ENCODE measurements at regions not wholly inside any gene's neighbourhood (a gene's known extent, or its start where the extent isn't known, plus 50 kb on each side); places are given as distances from the start of the nearest gene placed in this dataset.

GRCh38 chr2:58757971-58758370 is 516.8 kb upstream of the FANCL start:
- intact Hi-C loops (cut with micrococcal nuclease; ENCODE audit: unreplicated experiment) (no loop called here), in situ Hi-C loops (cut with MboI) (loop anchor here (25.0 kb wide), 1 partner anchor 1829 kb away; no protein-coding TSS in a partner anchor)
- Histone ChIP-seq H3K27ac (ENCODE audit: control insufficient read depth, insufficient read depth) (no peak overlapping the region), H3K4me2 (ENCODE audit: control insufficient read depth, insufficient read depth) (no peak overlapping the region), H2AFZ (ENCODE audit: control insufficient read depth, low read depth, low read length) (no peak overlapping the region), H3K27me3 (replicated peaks in 1 of 2; ENCODE audit: control insufficient read depth in 2 of 2, insufficient read depth in 2 of 2, low read length in 1 of 2) (no peaks in the 10 kb centered on the region; a peak in 1 of 4 replicates), H3K9me3 (replicated peaks; ENCODE audit: control insufficient read depth, insufficient read depth, low read length) (no peaks in the 10 kb centered on the region), H3K79me2 (ENCODE audit: control insufficient read depth, insufficient read depth, low read length) (no peaks in the 10 kb centered on the region), H3K4me3 (no peak overlapping the region), H3K36me3 (ENCODE audit: control insufficient read depth in 2 of 2, insufficient read depth in 2 of 2, low read length in 1 of 2) (no peaks in the 10 kb centered on the region), H3K9ac (ENCODE audit: control insufficient read depth, insufficient read depth, low read length) (no peak overlapping the region), H4K20me1 (ENCODE audit: control insufficient read depth, insufficient read depth) (no peaks in the 10 kb centered on the region), H3K4me1 (ENCODE audit: control insufficient read depth, insufficient read depth, low read length) (no peaks in the 10 kb centered on the region)
- peak; percentile 47 for ATAC-seq
- BruUV-seq (replicated peaks), result no TSS peak
- WGBS (ENCODE audit: insufficient coverage, insufficient replicate concordance, low lambda C conversion rate, missing lambda C conversion rate), result 17% methylated on average over 6 of the region's 6 CpGs
- TF ChIP-seq CBX5 (IDR thresholded peaks at IDR 0.05; ENCODE audit: low read depth) (no peak), KAT2A (conservative IDR thresholded peaks at IDR 0.05; ENCODE audit: control insufficient read depth, low read depth, low read length) (no peak), SUPT20H (IDR thresholded peaks at IDR 0.05; ENCODE audit: borderline replicate concordance, control insufficient read depth, low read depth, low read length) (no peak), IRF5 (IDR thresholded peaks at IDR 0.05; ENCODE audit: borderline replicate concordance) (no peak), IKZF2 (IDR thresholded peaks at IDR 0.05) (no peak), ZBTB11 (CRISPR knock-in tag; IDR thresholded peaks at IDR 0.05) (no peak), EZH2 (IDR thresholded peaks at IDR 0.05; ENCODE audit: borderline replicate concordance, control insufficient read depth, low read depth, low read length) (no peak), CHD1 (IDR thresholded peaks at IDR 0.05; ENCODE audit: low read depth, low read length) (no peak), PAX5 (IDR thresholded peaks at IDR 0.05; ENCODE audit: borderline replicate concordance, low read depth, low read length) (no peak), SMC3 (IDR thresholded peaks at IDR 0.05; ENCODE audit: borderline replicate concordance, low read length) (no peak), CHD2 (IDR thresholded peaks at IDR 0.05; ENCODE audit: borderline replicate concordance, low read depth, low read length) (no peak), ZNF207 (IDR thresholded peaks at IDR 0.05; ENCODE audit: borderline replicate concordance) (no peak), BRCA1 (IDR thresholded peaks at IDR 0.05; ENCODE audit: low read depth, low read length) (no peak), SRF (IDR thresholded peaks at IDR 0.05; ENCODE audit: low read depth in 2 of 2, low read length in 2 of 2) (no peak), CBX3 (IDR thresholded peaks at IDR 0.05; ENCODE audit: borderline replicate concordance, low read depth) (no peak), JUNB (IDR thresholded peaks at IDR 0.05) (no peak), KDM1A (IDR thresholded peaks at IDR 0.05; ENCODE audit: borderline replicate concordance) (no peak), USF1 (IDR thresholded peaks at IDR 0.05; ENCODE audit: borderline replicate concordance, extremely low read length, insufficient read depth, low read depth, low read length) (no peak)
- no peak for DNase-seq (ENCODE audit: low read depth, low spot score)
- POLR2A ChIA-PET, result no interaction called here
- RAD21 ChIA-PET (ENCODE audit: unreplicated experiment), result no interaction called here
- CTCF ChIA-PET, result no interaction called here
- SMC1A ChIA-PET (ENCODE audit: uncharacterized antibody, unreplicated experiment), result no interaction called here
- no peak for FAIRE-seq

All from GM12878 (cell line).